WTC11 (cell line): ENCODE measurements at regions not wholly inside any gene's neighbourhood (a gene's known extent, or its start where the extent isn't known, plus 50 kb on each side); places are given as distances from the start of the nearest gene placed in this dataset.

Source experiments
- ATAC-seq: fragments of 200-7000 bp; cut with Tn5 transposase; 2 replicates; pipeline ENCODE4 v1.10.0; 2021; ENCODE audit warnings: mild to moderate bottlenecking, moderate library complexity
- CTCF ChIA-PET: fragments of 300-600 bp; sonication (Branson Sonifier 250); formaldehyde crosslinking; loops from one replicate; lab custom pipeline; 2021; ENCODE audit warnings: antibody characterized with exemption; lab: Charles Lee
- POLR2A ChIA-PET: fragments of 350-600 bp; sonication (Branson Sonifier 250); formaldehyde crosslinking; loops from one replicate; lab custom pipeline; 2021; ENCODE audit warnings: antibody characterized with exemption; lab: Charles Lee
- DNase-seq: peaks from one replicate; pipeline ENCODE4 v3.0.0; 2021; ENCODE audit warnings: low spot score
- H3K27ac Mint-ChIP-seq: 2 replicates; pipeline ENCODE4 v1.8.0; 2021; ENCODE audit warnings: mixed read lengths
- H3K27me3 Mint-ChIP-seq: 2 replicates; pipeline ENCODE4 v1.8.0; 2021; ENCODE audit warnings: low read depth, mild to moderate bottlenecking, moderate library complexity, mixed read lengths
- H3K36me3 Mint-ChIP-seq: 2 replicates; pipeline ENCODE4 v1.8.0; 2021; ENCODE audit warnings: mixed read lengths
- H3K4me1 Mint-ChIP-seq: 2 replicates; pipeline ENCODE4 v1.8.0; 2022; ENCODE audit warnings: mixed read lengths
- H3K4me3 Mint-ChIP-seq: 2 replicates; pipeline ENCODE4 v1.8.0; 2021; ENCODE audit warnings: mild to moderate bottlenecking, moderate library complexity, mixed read lengths
- H3K9me3 Mint-ChIP-seq: 2 replicates; pipeline ENCODE4 v1.8.0; 2021; ENCODE audit warnings: mixed read lengths
- EMX1 ChIP-seq: fragments of 250-450 bp; sonication (Bioruptor Pico); IDR thresholded peaks from 2 replicates; pipeline ENCODE4 v1.8.0; 2021; ENCODE audit warnings: mild to moderate bottlenecking
- GTF2I ChIP-seq: fragments of 250-450 bp; sonication (Bioruptor Pico); conservative IDR thresholded peaks from 2 replicates; pipeline ENCODE4 v1.4.0; 2021; ENCODE audit warnings: mild to moderate bottlenecking
- NFATC4 ChIP-seq: fragments of 250-450 bp; sonication (Bioruptor Pico); IDR thresholded peaks from 2 replicates; pipeline ENCODE4 v1.9.0; 2021; ENCODE audit warnings: mild to moderate bottlenecking
- NR1H2 ChIP-seq: sonication (generic); formaldehyde crosslinking; IDR thresholded peaks from 2 replicates; pipeline ENCODE4 v1.9.0; 2021; ENCODE audit warnings: mild to moderate bottlenecking, moderate library complexity, missing genetic modification reagents
- OVOL2 ChIP-seq: fragments of 250-450 bp; sonication (Bioruptor Pico); IDR thresholded peaks from 2 replicates; pipeline ENCODE4 v1.9.0; 2021; ENCODE audit warnings: mild to moderate bottlenecking, borderline replicate concordance
- TEAD1 ChIP-seq: sonication (generic); formaldehyde crosslinking; IDR thresholded peaks from 2 replicates; pipeline ENCODE4 v1.8.0; 2022; ENCODE audit warnings: mild to moderate bottlenecking, missing genetic modification reagents
- ZNF232 ChIP-seq: sonication (generic); formaldehyde crosslinking; IDR thresholded peaks from 2 replicates; pipeline ENCODE4 v1.8.0; 2022; ENCODE audit warnings: mild to moderate bottlenecking, missing genetic modification reagents
- ZNF416 ChIP-seq: fragments of 250-450 bp; sonication (Bioruptor Pico); IDR thresholded peaks from 2 replicates; pipeline ENCODE4 v1.9.0; 2021; ENCODE audit warnings: mild to moderate bottlenecking, inconsistent platforms
- TF ChIP-seq, protein P1 (sequence below): sonication (generic); formaldehyde crosslinking; IDR thresholded peaks from 2 replicates; pipeline ENCODE4 v1.8.1; 2023; ENCODE audit warnings: mild to moderate bottlenecking, missing genetic modification reagents, borderline replicate concordance
- TF ChIP-seq, protein P2 (sequence below): sonication (generic); formaldehyde crosslinking; conservative IDR thresholded peaks from 2 replicates; pipeline ENCODE4 v1.8.1; 2023; ENCODE audit warnings: mild to moderate bottlenecking, low read depth, missing genetic modification reagents, moderate library complexity
- TF ChIP-seq, protein P3 (sequence below): sonication (generic); formaldehyde crosslinking; IDR thresholded peaks from 2 replicates; pipeline ENCODE4 v1.8.0; 2022; ENCODE audit warnings: mild to moderate bottlenecking, missing genetic modification reagents
- TF ChIP-seq, protein P4 (sequence below): sonication (generic); formaldehyde crosslinking; IDR thresholded peaks from 2 replicates; pipeline ENCODE4 v1.8.1; 2022; ENCODE audit warnings: mild to moderate bottlenecking, missing genetic modification reagents, moderate library complexity, borderline replicate concordance
- TF ChIP-seq, protein P5 (sequence below): sonication (generic); formaldehyde crosslinking; IDR thresholded peaks from 2 replicates; pipeline ENCODE4 v1.8.0; 2023; ENCODE audit warnings: missing genetic modification reagents, mild to moderate bottlenecking, borderline replicate concordance
- TF ChIP-seq, protein P6 (sequence below): sonication (generic); formaldehyde crosslinking; IDR thresholded peaks from 2 replicates; pipeline ENCODE4 v1.8.1; 2022; ENCODE audit warnings: missing genetic modification reagents, borderline replicate concordance
- TF ChIP-seq, protein P7 (sequence below): fragments of 200-600 bp; IDR thresholded peaks from 2 replicates; pipeline ENCODE4 v1.8.0; 2022; ENCODE audit warnings: antibody characterized with exemption
- TF ChIP-seq, protein P8 (sequence below): sonication (generic); formaldehyde crosslinking; IDR thresholded peaks from 2 replicates; pipeline ENCODE4 v1.8.0; 2022; ENCODE audit warnings: mild to moderate bottlenecking, missing genetic modification reagents
- TF ChIP-seq, protein P9 (sequence below): sonication (generic); formaldehyde crosslinking; IDR thresholded peaks from 2 replicates; pipeline ENCODE4 v1.8.0; 2023; ENCODE audit warnings: missing genetic modification reagents

DNA sequence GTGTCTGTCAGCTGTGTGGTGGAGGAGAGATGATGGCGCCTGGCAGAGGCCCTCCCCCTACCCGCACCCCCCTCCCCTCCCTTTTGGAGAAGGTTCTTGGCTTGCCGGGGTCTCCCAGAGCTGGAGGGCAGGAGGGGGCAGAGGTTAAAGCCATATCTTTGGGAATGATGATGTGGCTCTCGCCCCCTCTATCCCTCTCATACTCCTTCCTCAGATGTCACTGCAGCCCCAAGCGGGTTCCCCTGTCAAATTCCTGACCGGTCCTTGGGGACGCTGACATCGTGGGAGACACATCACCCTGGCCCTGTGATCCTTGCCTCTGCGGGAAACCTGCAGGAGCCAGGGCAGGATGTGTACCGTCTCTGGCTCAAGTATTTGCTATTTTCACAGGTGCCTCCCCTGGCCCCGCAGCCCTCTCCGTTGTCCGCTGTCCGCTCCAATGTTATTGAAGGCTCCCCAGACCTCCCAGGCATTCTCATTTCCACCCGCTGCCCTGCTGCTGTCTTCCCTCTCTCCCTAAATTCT is 109.5 kb downstream of the FOXD1 start:
- Mint-ChIP-seq H3K27me3 (peaks cover 5% of the 10 kb centered on the region; the same call in 1 of the 2 replicates), H3K4me3 (no peak overlapping the region), H3K27ac (no peak overlapping the region), H3K36me3 (no peaks in the 10 kb centered on the region), H3K9me3 (peaks cover 3% of the 10 kb centered on the region; the same call in 1 of the 2 replicates), H3K4me1 (peaks cover 13% of the 10 kb centered on the region)
- no peak for ATAC-seq
- ChIA-PET CTCF (no interaction called here), POLR2A (no interaction called here)
- DNase-seq, result no peak
- TF ChIP-seq EMX1 (CRISPR knock-in tag) (no peak), ZNF416 (no peak), NFATC4 (CRISPR knock-in tag) (no peak), OVOL2 (CRISPR knock-in tag) (no peak), TEAD1 (CRISPR knock-in tag) (no peak), ZNF232 (CRISPR knock-in tag) (no peak), NR1H2 (no peak), GTF2I (no peak)
- TF ChIP-seq, protein P1, sequence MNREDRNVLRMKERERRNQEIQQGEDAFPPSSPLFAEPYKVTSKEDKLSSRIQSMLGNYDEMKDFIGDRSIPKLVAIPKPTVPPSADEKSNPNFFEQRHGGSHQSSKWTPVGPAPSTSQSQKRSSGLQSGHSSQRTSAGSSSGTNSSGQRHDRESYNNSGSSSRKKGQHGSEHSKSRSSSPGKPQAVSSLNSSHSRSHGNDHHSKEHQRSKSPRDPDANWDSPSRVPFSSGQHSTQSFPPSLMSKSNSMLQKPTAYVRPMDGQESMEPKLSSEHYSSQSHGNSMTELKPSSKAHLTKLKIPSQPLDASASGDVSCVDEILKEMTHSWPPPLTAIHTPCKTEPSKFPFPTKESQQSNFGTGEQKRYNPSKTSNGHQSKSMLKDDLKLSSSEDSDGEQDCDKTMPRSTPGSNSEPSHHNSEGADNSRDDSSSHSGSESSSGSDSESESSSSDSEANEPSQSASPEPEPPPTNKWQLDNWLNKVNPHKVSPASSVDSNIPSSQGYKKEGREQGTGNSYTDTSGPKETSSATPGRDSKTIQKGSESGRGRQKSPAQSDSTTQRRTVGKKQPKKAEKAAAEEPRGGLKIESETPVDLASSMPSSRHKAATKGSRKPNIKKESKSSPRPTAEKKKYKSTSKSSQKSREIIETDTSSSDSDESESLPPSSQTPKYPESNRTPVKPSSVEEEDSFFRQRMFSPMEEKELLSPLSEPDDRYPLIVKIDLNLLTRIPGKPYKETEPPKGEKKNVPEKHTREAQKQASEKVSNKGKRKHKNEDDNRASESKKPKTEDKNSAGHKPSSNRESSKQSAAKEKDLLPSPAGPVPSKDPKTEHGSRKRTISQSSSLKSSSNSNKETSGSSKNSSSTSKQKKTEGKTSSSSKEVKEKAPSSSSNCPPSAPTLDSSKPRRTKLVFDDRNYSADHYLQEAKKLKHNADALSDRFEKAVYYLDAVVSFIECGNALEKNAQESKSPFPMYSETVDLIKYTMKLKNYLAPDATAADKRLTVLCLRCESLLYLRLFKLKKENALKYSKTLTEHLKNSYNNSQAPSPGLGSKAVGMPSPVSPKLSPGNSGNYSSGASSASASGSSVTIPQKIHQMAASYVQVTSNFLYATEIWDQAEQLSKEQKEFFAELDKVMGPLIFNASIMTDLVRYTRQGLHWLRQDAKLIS (CRISPR knock-in tag), result no peak
- TF ChIP-seq, protein P2, sequence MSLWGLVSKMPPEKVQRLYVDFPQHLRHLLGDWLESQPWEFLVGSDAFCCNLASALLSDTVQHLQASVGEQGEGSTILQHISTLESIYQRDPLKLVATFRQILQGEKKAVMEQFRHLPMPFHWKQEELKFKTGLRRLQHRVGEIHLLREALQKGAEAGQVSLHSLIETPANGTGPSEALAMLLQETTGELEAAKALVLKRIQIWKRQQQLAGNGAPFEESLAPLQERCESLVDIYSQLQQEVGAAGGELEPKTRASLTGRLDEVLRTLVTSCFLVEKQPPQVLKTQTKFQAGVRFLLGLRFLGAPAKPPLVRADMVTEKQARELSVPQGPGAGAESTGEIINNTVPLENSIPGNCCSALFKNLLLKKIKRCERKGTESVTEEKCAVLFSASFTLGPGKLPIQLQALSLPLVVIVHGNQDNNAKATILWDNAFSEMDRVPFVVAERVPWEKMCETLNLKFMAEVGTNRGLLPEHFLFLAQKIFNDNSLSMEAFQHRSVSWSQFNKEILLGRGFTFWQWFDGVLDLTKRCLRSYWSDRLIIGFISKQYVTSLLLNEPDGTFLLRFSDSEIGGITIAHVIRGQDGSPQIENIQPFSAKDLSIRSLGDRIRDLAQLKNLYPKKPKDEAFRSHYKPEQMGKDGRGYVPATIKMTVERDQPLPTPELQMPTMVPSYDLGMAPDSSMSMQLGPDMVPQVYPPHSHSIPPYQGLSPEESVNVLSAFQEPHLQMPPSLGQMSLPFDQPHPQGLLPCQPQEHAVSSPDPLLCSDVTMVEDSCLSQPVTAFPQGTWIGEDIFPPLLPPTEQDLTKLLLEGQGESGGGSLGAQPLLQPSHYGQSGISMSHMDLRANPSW (CRISPR knock-in tag), result no peak
- TF ChIP-seq, protein P3, sequence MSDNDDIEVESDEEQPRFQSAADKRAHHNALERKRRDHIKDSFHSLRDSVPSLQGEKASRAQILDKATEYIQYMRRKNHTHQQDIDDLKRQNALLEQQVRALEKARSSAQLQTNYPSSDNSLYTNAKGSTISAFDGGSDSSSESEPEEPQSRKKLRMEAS, result no peak
- TF ChIP-seq, protein P4, sequence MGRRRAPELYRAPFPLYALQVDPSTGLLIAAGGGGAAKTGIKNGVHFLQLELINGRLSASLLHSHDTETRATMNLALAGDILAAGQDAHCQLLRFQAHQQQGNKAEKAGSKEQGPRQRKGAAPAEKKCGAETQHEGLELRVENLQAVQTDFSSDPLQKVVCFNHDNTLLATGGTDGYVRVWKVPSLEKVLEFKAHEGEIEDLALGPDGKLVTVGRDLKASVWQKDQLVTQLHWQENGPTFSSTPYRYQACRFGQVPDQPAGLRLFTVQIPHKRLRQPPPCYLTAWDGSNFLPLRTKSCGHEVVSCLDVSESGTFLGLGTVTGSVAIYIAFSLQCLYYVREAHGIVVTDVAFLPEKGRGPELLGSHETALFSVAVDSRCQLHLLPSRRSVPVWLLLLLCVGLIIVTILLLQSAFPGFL (CRISPR knock-in tag), result no peak
- TF ChIP-seq, protein P5, sequence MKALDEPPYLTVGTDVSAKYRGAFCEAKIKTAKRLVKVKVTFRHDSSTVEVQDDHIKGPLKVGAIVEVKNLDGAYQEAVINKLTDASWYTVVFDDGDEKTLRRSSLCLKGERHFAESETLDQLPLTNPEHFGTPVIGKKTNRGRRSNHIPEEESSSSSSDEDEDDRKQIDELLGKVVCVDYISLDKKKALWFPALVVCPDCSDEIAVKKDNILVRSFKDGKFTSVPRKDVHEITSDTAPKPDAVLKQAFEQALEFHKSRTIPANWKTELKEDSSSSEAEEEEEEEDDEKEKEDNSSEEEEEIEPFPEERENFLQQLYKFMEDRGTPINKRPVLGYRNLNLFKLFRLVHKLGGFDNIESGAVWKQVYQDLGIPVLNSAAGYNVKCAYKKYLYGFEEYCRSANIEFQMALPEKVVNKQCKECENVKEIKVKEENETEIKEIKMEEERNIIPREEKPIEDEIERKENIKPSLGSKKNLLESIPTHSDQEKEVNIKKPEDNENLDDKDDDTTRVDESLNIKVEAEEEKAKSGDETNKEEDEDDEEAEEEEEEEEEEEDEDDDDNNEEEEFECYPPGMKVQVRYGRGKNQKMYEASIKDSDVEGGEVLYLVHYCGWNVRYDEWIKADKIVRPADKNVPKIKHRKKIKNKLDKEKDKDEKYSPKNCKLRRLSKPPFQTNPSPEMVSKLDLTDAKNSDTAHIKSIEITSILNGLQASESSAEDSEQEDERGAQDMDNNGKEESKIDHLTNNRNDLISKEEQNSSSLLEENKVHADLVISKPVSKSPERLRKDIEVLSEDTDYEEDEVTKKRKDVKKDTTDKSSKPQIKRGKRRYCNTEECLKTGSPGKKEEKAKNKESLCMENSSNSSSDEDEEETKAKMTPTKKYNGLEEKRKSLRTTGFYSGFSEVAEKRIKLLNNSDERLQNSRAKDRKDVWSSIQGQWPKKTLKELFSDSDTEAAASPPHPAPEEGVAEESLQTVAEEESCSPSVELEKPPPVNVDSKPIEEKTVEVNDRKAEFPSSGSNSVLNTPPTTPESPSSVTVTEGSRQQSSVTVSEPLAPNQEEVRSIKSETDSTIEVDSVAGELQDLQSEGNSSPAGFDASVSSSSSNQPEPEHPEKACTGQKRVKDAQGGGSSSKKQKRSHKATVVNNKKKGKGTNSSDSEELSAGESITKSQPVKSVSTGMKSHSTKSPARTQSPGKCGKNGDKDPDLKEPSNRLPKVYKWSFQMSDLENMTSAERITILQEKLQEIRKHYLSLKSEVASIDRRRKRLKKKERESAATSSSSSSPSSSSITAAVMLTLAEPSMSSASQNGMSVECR (CRISPR knock-in tag), result no peak
- TF ChIP-seq, protein P6, sequence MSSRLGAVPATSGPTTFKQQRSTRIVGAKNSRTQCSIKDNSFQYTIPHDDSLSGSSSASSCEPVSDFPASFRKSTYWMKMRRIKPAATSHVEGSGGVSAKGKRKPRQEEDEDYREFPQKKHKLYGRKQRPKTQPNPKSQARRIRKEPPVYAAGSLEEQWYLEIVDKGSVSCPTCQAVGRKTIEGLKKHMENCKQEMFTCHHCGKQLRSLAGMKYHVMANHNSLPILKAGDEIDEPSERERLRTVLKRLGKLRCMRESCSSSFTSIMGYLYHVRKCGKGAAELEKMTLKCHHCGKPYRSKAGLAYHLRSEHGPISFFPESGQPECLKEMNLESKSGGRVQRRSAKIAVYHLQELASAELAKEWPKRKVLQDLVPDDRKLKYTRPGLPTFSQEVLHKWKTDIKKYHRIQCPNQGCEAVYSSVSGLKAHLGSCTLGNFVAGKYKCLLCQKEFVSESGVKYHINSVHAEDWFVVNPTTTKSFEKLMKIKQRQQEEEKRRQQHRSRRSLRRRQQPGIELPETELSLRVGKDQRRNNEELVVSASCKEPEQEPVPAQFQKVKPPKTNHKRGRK (CRISPR knock-in tag), result no peak
- TF ChIP-seq, protein P7, sequence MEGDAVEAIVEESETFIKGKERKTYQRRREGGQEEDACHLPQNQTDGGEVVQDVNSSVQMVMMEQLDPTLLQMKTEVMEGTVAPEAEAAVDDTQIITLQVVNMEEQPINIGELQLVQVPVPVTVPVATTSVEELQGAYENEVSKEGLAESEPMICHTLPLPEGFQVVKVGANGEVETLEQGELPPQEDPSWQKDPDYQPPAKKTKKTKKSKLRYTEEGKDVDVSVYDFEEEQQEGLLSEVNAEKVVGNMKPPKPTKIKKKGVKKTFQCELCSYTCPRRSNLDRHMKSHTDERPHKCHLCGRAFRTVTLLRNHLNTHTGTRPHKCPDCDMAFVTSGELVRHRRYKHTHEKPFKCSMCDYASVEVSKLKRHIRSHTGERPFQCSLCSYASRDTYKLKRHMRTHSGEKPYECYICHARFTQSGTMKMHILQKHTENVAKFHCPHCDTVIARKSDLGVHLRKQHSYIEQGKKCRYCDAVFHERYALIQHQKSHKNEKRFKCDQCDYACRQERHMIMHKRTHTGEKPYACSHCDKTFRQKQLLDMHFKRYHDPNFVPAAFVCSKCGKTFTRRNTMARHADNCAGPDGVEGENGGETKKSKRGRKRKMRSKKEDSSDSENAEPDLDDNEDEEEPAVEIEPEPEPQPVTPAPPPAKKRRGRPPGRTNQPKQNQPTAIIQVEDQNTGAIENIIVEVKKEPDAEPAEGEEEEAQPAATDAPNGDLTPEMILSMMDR, result no peak
- TF ChIP-seq, protein P8, sequence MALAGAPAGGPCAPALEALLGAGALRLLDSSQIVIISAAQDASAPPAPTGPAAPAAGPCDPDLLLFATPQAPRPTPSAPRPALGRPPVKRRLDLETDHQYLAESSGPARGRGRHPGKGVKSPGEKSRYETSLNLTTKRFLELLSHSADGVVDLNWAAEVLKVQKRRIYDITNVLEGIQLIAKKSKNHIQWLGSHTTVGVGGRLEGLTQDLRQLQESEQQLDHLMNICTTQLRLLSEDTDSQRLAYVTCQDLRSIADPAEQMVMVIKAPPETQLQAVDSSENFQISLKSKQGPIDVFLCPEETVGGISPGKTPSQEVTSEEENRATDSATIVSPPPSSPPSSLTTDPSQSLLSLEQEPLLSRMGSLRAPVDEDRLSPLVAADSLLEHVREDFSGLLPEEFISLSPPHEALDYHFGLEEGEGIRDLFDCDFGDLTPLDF, result no peak
- TF ChIP-seq, protein P9, sequence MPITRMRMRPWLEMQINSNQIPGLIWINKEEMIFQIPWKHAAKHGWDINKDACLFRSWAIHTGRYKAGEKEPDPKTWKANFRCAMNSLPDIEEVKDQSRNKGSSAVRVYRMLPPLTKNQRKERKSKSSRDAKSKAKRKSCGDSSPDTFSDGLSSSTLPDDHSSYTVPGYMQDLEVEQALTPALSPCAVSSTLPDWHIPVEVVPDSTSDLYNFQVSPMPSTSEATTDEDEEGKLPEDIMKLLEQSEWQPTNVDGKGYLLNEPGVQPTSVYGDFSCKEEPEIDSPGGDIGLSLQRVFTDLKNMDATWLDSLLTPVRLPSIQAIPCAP (CRISPR knock-in tag), result no peak
